ENCODE measurements at regions not wholly inside any gene's neighbourhood (a gene's known extent, or its start where the extent isn't known, plus 50 kb on each side); places are given as distances from the start of the nearest gene placed in this dataset.

DNA sequence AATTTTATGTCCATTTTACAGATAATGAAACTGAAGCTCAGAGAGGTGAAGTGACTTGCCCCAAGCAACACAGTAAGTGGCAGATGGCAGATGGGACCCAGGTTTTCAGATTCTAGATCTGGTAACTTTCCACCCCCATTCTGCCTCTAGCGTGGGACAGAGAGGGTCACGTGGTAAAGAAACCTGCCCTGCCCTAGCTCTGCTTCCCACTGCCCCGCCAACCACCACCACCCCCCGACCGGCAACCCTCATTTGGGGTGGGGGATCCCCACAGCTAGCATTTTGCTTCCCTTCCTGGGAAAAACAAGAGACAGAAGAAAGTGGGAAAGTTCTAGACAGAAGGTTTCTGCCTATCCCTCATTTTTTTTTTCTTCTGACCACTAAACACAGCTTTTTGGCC is 172.5 kb downstream of the ACTL7B start:
- TF ChIP-seq, protein P1, sequence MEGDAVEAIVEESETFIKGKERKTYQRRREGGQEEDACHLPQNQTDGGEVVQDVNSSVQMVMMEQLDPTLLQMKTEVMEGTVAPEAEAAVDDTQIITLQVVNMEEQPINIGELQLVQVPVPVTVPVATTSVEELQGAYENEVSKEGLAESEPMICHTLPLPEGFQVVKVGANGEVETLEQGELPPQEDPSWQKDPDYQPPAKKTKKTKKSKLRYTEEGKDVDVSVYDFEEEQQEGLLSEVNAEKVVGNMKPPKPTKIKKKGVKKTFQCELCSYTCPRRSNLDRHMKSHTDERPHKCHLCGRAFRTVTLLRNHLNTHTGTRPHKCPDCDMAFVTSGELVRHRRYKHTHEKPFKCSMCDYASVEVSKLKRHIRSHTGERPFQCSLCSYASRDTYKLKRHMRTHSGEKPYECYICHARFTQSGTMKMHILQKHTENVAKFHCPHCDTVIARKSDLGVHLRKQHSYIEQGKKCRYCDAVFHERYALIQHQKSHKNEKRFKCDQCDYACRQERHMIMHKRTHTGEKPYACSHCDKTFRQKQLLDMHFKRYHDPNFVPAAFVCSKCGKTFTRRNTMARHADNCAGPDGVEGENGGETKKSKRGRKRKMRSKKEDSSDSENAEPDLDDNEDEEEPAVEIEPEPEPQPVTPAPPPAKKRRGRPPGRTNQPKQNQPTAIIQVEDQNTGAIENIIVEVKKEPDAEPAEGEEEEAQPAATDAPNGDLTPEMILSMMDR (IDR thresholded peaks at IDR 0.05), result no peak
- no peak for TF ChIP-seq ZFX (IDR thresholded peaks at IDR 0.05; ENCODE audit: borderline replicate concordance)

Measured in 22Rv1 (cell line).